NCI-H2196 treated with DMSO at 0.1 percent for 48 hours (cell line): ENCODE measurements at regions not wholly inside any gene's neighbourhood (a gene's known extent, or its start where the extent isn't known, plus 50 kb on each side); places are given as distances from the start of the nearest gene placed in this dataset.

Experiments used
- DNase-seq: peaks from one replicate; lab custom pipeline; 2025; ENCODE audit not compliant: unreplicated experiment; lab: John Stamatoyannopoulos, UW

GRCh38 chr11:127269911-127270310 lies 269.3 kb upstream of the KIRREL3 start:
- no peak for DNase-seq

- DNase-seq, result no peak
Observed at GRCh38 chr11:127268932-127269331, 268.4 kb upstream of the KIRREL3 start.

GRCh38 chr11:127268521-127268920 lies 268.0 kb upstream of the KIRREL3 start:
- DNase-seq, result no peak

GRCh38 chr11:127259102-127259501 lies 258.5 kb upstream of the KIRREL3 start:
- no peak for DNase-seq

GRCh38 chr11:127255209-127255608 lies 254.6 kb upstream of the KIRREL3 start:
- DNase-seq, result no peak

- DNase-seq, result no peak
Observed at GRCh38 chr11:127252321-127252720, 251.8 kb upstream of the KIRREL3 start.

- no peak for DNase-seq
Observed at GRCh38 chr11:127249576-127249975, 249.0 kb upstream of the KIRREL3 start.

- DNase-seq, result no peak
Observed at GRCh38 chr11:127248476-127248875, 247.9 kb upstream of the KIRREL3 start.

GRCh38 chr11:127247261-127247851 lies 246.8 kb upstream of the KIRREL3 start:
- no peak for DNase-seq

- no peak for DNase-seq
Observed at GRCh38 chr11:127242676-127243075, 242.1 kb upstream of the KIRREL3 start.

GRCh38 chr11:127238321-127238720 lies 237.8 kb upstream of the KIRREL3 start:
- no peak for DNase-seq

- DNase-seq, result no peak
Observed at GRCh38 chr11:127236776-127237175, 236.2 kb upstream of the KIRREL3 start.

GRCh38 chr11:127233998-127234397 lies 233.4 kb upstream of the KIRREL3 start:
- DNase-seq, result no peak

- DNase-seq, result no peak
Observed at GRCh38 chr11:127230392-127230791, 229.8 kb upstream of the KIRREL3 start.

- DNase-seq, result no peak
Observed at GRCh38 chr11:127226949-127227348, 226.4 kb upstream of the KIRREL3 start.

- DNase-seq, result no peak
Observed at GRCh38 chr11:127226380-127226779, 225.8 kb upstream of the KIRREL3 start.

GRCh38 chr11:127225619-127226018 lies 225.0 kb upstream of the KIRREL3 start:
- no peak for DNase-seq

GRCh38 chr11:127224276-127224675 lies 223.7 kb upstream of the KIRREL3 start:
- no peak for DNase-seq

- DNase-seq, result no peak
Observed at GRCh38 chr11:127223633-127224032, 223.1 kb upstream of the KIRREL3 start.

GRCh38 chr11:127223026-127223425 lies 222.5 kb upstream of the KIRREL3 start:
- DNase-seq, result no peak

GRCh38 chr11:127219704-127220103 lies 219.1 kb upstream of the KIRREL3 start:
- no peak for DNase-seq

GRCh38 chr11:127218275-127218608 lies 217.7 kb upstream of the KIRREL3 start:
- no peak for DNase-seq

- DNase-seq, result no peak
Observed at GRCh38 chr11:127217452-127218274, 217.1 kb upstream of the KIRREL3 start.
